ENCODE measurements at regions not wholly inside any gene's neighbourhood (a gene's known extent, or its start where the extent isn't known, plus 50 kb on each side); places are given as distances from the start of the nearest gene placed in this dataset.

- TF ChIP-seq POLR2A (IDR thresholded peaks at IDR 0.05) (no peak), CTCF (IDR thresholded peaks at IDR 0.05) (no peak)
These were observed 743.3 kb upstream of the PTPRD start for GRCh38 chr9:11356067-11356466.
